ENCODE measurements at regions not wholly inside any gene's neighbourhood (a gene's known extent, or its start where the extent isn't known, plus 50 kb on each side); places are given as distances from the start of the nearest gene placed in this dataset.

DNA sequence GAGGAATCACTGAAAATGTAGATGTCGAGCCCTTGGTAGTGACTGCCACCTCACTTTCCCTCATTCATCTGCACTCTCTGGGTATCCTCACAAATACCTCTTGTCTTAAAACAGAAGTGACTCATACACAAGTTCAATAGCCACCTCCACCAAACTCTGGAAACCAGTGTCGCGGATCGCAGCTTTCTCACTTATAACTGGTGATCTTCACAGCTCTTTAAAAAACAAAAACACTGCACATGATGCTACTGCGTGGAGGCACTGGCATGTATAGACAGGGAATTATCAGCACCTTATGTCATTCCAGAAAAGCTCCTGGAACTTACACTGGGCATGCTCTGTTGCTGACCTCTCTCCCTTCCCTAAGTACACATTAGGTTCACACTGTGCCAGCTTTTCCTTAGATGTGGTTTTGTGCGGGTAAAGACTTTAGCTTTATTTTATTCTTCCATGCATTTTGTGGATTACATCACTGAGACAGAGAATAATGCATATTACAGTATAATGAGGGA, 425.5 kb upstream of the CADM1 start:
- no peak for DNase-seq (ENCODE audit: low read depth in 2 of 2)

DNA sequence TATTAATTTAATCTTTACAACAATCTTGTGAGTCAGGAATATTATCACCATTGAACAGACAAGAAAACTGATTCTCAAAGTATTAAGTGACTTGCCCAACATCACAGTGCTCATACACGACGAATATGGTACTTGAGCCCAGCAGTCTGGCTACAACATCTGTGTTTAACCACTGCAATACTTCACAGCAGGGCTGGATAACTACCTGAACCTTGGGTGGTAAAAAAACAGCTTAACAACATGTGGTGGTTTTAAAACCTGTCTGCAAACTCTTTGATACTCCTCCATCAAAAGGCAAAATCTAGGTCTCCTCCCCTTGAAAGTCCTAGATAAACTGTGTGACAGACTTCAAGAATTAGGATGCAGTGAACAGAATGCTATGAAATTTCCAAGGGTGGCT, 424.6 kb upstream of the CADM1 start:
- no peak for DNase-seq (ENCODE audit: low read depth in 2 of 2)

DNA sequence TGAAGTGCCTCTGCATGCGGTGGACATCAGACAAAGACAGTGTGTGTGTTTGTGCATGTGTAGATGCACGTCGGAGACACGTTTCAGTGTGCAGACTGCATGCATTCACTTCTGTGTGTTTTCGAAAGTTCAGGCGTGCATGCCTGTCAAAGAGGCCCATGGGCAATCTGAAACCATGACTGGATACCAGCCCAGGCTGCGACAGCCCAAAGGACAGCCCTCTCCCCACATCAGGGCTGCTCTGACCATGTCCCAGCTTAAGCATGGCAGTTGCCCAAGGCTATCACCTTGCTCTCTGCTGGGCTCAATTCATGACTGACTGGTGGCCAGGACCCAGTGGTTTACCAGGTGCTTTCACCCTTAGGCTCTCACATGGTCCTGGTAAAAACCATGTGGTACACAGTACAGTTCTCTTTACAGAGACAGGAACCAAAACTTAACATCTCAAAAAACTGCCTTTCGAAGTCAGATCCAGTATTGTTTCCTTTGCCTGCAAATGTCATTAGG, 423.7 kb upstream of the CADM1 start:
- no peak for DNase-seq (ENCODE audit: low read depth in 2 of 2)

DNA sequence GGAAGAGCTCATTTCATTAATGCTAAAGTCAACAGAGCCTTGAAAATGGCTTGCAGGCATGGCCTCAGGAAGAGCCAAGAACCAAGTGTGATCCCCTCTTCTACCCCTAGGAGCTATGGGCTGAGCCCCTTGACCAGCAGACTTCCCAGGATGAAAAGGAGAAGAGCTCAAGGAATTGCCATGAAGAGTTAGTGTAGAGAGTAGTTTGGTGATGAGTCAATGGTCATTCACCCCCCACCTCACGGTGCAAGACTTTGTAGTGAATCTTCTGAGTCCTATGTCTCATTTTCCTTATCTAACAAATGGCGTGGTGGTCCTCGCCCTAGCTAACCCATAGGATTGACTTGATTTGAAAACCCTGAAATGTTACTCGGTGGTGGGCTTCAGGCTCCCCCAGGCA, 422.4 kb upstream of the CADM1 start:
- no peak for DNase-seq (ENCODE audit: low read depth in 2 of 2)

DNA sequence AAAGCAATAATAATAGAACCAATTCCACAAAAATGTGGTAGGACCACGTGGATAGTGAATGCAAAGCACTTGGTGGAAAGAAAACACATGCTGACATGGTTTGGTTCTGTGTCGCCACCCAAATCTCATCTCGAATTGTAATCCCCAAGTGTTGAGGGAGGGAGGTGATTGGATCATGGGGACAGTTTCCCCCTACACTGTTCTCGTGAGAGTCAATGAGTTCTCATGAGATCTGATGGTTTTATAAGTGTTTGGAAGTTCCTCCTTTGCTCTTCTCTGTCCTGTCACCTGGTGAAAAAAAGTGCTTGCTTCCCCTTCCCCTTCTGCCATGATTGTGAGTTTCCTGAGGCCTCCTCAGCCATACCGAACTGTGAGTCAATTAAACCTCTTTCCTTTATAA, 421.9 kb upstream of the CADM1 start:
- no peak for DNase-seq (ENCODE audit: low read depth in 2 of 2)

- DNase-seq (ENCODE audit: low read depth in 2 of 2), result no peak
Measured at GRCh38 chr11:115925568-115926090, 421.4 kb upstream of the CADM1 start.

GRCh38 chr11:115924744-115925567, 420.7 kb upstream of the CADM1 start:
- DNase-seq (ENCODE audit: low read depth in 2 of 2), result no peak

DNA sequence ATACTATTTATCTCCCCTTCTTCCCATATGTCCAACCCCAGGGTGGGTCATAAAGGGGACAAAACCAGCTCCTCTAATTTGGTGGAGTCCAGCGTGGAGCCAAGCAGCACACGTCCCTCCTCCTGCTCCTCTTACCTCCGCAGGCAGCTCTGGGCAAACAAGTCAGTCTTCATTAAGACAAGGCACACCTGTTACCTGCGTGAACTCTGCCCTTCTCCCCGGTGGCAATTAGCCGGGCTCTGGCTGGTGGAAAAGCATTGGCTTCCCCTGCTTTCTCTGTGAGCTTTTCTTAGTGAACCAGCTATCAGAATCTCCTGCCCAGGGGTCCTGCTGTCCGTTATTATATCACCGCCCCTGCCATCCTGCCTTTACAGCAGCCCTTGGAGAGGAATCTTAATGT, 418.7 kb upstream of the CADM1 start:
- no peak for DNase-seq (ENCODE audit: low read depth in 2 of 2)

DNA sequence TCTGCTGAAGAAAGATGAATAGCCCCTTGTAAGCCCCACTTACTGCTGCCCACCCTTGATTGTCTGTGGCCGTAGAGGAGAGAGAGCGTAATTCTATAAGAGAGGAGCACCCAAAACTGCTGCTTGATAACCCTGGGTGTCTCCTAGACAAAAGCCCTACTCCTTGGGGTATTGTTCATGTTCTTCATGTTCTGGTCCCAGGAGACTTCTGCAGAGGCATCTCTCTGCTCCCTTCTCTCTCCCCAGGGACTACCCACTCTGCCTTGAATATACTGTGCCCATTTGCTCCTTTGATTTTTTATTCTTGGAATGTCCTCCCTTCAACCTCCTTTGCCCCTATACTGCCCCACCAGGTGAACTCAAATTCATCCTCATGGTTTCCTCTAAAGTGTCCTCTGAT, 417.8 kb upstream of the CADM1 start:
- DNase-seq (ENCODE audit: low read depth in 2 of 2), result no peak

DNA sequence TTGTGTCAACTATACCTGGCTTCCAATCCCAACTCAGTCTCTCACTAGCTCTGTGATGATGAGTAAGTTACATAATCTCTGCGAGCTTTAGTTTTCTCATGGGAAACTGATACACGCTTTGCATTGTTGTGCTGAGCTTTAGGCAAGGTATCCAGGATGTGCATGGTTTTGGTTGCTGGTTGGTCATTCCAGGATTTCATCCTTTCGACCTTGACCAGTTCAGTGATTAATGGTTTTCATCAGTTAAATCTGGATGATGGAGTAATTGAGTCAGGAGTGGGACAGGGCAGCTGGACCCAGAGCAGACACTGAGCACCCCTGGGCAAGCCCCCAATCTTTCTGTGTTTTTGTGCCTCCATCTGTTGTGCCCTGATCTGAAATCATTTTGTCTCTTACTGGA, 417.3 kb upstream of the CADM1 start:
- no peak for DNase-seq (ENCODE audit: low read depth in 2 of 2)

- no peak for DNase-seq (ENCODE audit: low read depth in 2 of 2)
Measured at GRCh38 chr11:115920841-115921480, 416.7 kb upstream of the CADM1 start.

DNA sequence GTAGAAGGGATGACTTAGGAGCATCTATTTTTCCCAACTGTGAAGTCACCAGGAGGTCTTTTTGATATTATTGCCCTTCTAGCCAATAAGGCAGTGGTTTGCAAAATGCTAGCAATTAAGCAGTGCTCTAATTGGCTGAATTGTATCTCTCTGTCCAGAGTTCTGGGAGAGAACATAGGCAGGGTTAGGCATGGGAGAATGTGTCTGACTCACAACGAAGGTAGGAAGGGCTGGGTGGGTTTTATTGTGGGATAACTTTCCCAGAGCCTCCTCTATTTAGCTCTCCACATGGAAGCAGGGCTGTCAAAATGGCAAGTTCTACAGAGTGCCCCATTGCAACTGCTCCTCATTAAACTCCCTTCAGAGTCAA, 415.9 kb upstream of the CADM1 start:
- DNase-seq (ENCODE audit: low read depth in 2 of 2), result no peak

- no peak for DNase-seq (ENCODE audit: low read depth in 2 of 2)
Measured at GRCh38 chr11:115919341-115920091, 415.3 kb upstream of the CADM1 start.

GRCh38 chr11:115918576-115918975, 414.4 kb upstream of the CADM1 start:
- DNase-seq (ENCODE audit: low read depth in 2 of 2), result no peak

- DNase-seq (ENCODE audit: low read depth in 2 of 2), result no peak
Measured at GRCh38 chr11:115916608-115917007, 412.4 kb upstream of the CADM1 start.

DNA sequence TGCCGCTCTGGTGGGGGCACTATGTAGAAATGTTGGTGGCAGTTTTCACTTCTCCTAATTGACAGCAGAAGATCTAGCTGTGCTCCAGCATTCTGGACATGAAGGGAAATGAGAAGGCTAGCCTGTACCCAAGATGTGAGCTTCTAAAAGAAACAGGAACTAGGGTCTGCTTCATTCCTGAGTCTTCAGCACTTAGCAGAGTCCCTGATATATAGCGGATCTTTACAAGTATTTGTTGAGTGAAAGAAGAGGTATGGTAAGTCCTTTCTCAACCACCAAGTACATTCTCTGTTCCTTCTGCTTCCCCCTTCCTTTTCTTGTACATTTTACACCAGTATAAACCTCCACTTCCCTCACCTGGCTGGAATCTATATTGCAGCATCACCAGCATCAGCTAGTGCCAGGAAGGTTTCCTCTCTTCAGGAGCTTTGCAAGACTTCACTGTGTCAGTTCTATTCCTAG, 408.3 kb upstream of the CADM1 start:
- DNase-seq (ENCODE audit: low read depth in 2 of 2), result no peak

- no peak for DNase-seq (ENCODE audit: low read depth in 2 of 2)
Measured at GRCh38 chr11:115911613-115912346, 407.6 kb upstream of the CADM1 start.

GRCh38 chr11:115910379-115910778, 406.2 kb upstream of the CADM1 start:
- no peak for DNase-seq (ENCODE audit: low read depth in 2 of 2)

GRCh38 chr11:115906171-115906570, 402.0 kb upstream of the CADM1 start:
- DNase-seq (ENCODE audit: low read depth in 2 of 2), result no peak

DNA sequence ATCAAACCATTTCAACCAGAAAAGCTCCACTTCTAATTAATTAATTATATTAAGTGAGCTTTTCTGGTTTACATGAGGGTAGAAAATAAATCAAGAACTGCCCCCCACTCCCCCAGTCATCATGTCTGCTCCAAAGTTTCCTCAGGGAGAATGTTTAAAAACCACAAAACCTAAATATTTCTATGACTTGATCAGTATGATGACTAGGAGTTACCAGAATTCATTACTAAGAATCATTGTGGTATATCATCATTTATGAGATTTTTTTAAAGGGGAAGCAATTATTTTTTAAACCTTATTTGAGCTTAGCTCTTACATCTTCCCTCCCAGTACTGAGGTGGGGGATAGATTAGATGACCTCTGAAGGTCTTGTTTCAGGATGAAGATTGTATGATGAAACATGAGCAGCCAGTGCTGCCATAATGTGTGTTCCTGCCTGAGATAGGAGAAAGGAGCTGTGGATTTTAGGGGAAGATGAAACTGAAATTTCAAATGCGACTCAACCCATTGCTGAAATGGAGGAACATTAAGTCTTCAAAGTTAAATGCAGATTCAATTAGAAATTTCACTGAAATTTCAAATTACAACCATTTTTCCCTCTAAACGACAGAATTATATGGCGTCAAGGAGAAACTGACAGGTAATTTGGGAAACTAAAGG, 401.3 kb upstream of the CADM1 start:
- DNase-seq (ENCODE audit: low read depth in 2 of 2), result no peak

GRCh38 chr11:115903179-115903578, 399.0 kb upstream of the CADM1 start:
- DNase-seq (ENCODE audit: low read depth in 2 of 2), result no peak

Measured in activated CD4-positive, alpha-beta T cell treated with anti-CD3 and anti-CD28 coated beads for 24 hours (primary cell).